Mucosa of rectum (tissue), 2 donors: ENCODE measurements at regions not wholly inside any gene's neighbourhood (a gene's known extent, or its start where the extent isn't known, plus 50 kb on each side); places are given as distances from the start of the nearest gene placed in this dataset.

Experiments used
- H3K27ac ChIP-seq, 2 donors: one replicate each; pipeline ENCODE4 v1.7.0; 2013; ENCODE audit warnings: inconsistent platforms in 2 of 2, low read depth in 2 of 2, low read length in 2 of 2
- H3K27me3 ChIP-seq, 2 donors: one replicate each; pipeline ENCODE4 v1.7.0; 2013; ENCODE audit warnings: low read length in 2 of 2; ENCODE audit not compliant: control insufficient read depth in 2 of 2, insufficient read depth in 2 of 2
- H3K36me3 ChIP-seq, 2 donors: one replicate each; pipeline ENCODE4 v1.7.0; 2013; ENCODE audit warnings: low read length in 2 of 2; ENCODE audit not compliant: control insufficient read depth in 2 of 2, insufficient read depth in 2 of 2
- H3K4me1 ChIP-seq, 2 donors: one replicate each; pipeline ENCODE4 v1.7.0; 2013; ENCODE audit warnings: low read length in 2 of 2, mild to moderate bottlenecking in 1 of 2; ENCODE audit not compliant: control insufficient read depth in 2 of 2, insufficient read depth in 2 of 2
- H3K4me3 ChIP-seq, 2 donors: one replicate each; pipeline ENCODE4 v1.7.0; 2013; ENCODE audit warnings: low read length in 2 of 2
- H3K9ac ChIP-seq, 2 donors: one replicate each; pipeline ENCODE4 v1.7.0; 2013; ENCODE audit warnings: low read length in 2 of 2, low read depth in 1 of 2, mild to moderate bottlenecking in 1 of 2
- H3K9me3 ChIP-seq, 2 donors: one replicate each; pipeline ENCODE4 v1.7.0; 2013; ENCODE audit warnings: low read length in 2 of 2; ENCODE audit not compliant: control insufficient read depth in 2 of 2
- donor health status: healthy.
- donor health status: Normal muscosa, but diverticular disease.

GRCh38 chr3:188940573-188940932, 231.2 kb upstream of the TPRG1 start:
- Histone ChIP-seq H3K4me1 (no peaks in the 10 kb centered on the region), H3K4me3 (no peak overlapping the region), H3K27ac (no peak overlapping the region), H3K27me3 (no peaks in the 10 kb centered on the region), H3K9ac (no peak overlapping the region), H3K36me3 (no peaks in the 10 kb centered on the region), H3K9me3 (no peaks in the 10 kb centered on the region)

DNA sequence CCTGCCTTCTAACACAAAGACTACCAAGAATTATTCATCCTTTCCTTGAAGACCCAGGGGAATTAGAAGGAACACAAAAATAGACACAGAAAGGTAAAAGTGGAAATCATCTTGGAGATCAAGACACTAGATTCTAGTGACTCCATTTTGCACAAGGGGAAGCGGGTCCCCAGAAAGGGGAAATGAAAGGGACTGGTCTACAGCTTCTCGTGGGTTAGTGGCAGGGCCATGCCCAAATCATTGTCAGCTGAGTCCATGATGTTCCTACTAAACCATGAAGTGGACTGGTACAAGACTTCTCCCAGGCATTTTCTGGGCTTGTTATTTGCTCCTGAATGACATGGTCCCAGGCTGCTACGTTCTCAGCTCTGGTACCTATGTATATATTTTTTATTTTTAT, 230.7 kb upstream of the TPRG1 start:
- Histone ChIP-seq H3K36me3 (no peaks in the 10 kb centered on the region), H3K9me3 (no peaks in the 10 kb centered on the region), H3K4me3 (no peak overlapping the region), H3K27me3 (no peaks in the 10 kb centered on the region), H3K4me1 (no peaks in the 10 kb centered on the region), H3K27ac (no peak overlapping the region), H3K9ac (no peak overlapping the region)

- H3K9me3 ChIP-seq, result no peaks in the 10 kb centered on the region
- peaks cover 3% of the 10 kb centered on the region in 2 donors for H3K4me1 ChIP-seq
- H3K27me3 ChIP-seq, result no peaks in the 10 kb centered on the region
- H3K27ac ChIP-seq, result no peak overlapping the region
- no peaks in the 10 kb centered on the region for H3K36me3 ChIP-seq
- no peak overlapping the region for H3K4me3 ChIP-seq
- no peak overlapping the region for H3K9ac ChIP-seq
These were observed 229.6 kb upstream of the TPRG1 start for GRCh38 chr3:188942191-188942590.

DNA sequence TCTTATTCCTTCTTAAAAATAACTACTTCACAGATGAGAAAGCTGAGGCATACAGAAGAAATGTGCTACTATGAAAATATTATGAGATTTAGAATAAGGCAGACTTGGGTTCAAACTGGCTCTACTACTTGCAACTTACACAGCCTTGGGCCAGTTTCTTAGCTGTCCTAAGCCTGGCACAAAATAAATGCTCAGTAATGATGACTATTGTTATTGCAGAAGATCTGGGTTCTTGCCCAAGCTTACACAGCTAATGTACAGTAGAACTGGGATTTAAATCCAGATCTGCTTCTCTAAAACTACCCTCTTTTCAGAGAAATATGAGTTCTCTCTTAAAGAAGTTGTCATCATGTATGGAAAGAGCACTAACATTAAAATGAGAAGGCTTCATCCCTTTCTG, 228.2 kb upstream of the TPRG1 start:
- H3K27ac ChIP-seq, result no peak overlapping the region
- no peaks in the 10 kb centered on the region for H3K27me3 ChIP-seq
- no peak overlapping the region for H3K9ac ChIP-seq
- no peaks in the 10 kb centered on the region for H3K9me3 ChIP-seq
- H3K4me1 ChIP-seq, result peaks cover 10 to 11% of the 10 kb centered on the region in 2 donors
- no peak overlapping the region for H3K4me3 ChIP-seq
- no peaks in the 10 kb centered on the region for H3K36me3 ChIP-seq

- Histone ChIP-seq H3K27ac (no peak overlapping the region), H3K9ac (no peak overlapping the region), H3K4me3 (no peak overlapping the region), H3K36me3 (no peaks in the 10 kb centered on the region), H3K9me3 (no peaks in the 10 kb centered on the region), H3K4me1 (peaks cover 15 to 16% of the 10 kb centered on the region in 2 donors), H3K27me3 (no peaks in the 10 kb centered on the region)
These were observed 227.7 kb upstream of the TPRG1 start for GRCh38 chr3:188944108-188944507.

- Histone ChIP-seq H3K36me3 (no peaks in the 10 kb centered on the region), H3K9me3 (no peaks in the 10 kb centered on the region), H3K4me3 (peak overlapping the region; percentile 60 to 71), H3K27ac (peak overlapping the region; percentile 77 to 83), H3K27me3 (no peaks in the 10 kb centered on the region), H3K4me1 (peaks cover 23 to 26% of the 10 kb centered on the region in 2 donors), H3K9ac (peak overlapping the region; percentile 63)
These were observed 225.2 kb upstream of the TPRG1 start for GRCh38 chr3:188946351-188947240.

- H3K9ac ChIP-seq, result peak overlapping the region; percentile 63 to 67
These were observed 224.1 kb upstream of the TPRG1 start for GRCh38 chr3:188947401-188948280.

GRCh38 chr3:188948281-188948996, 223.3 kb upstream of the TPRG1 start:
- H3K9me3 ChIP-seq, result no peaks in the 10 kb centered on the region
- H3K27ac ChIP-seq, result peak overlapping the region; percentile 83 to 84
- H3K4me3 ChIP-seq, result peak overlapping the region; percentile 8 to 57
- H3K4me1 ChIP-seq, result peaks cover 23 to 26% of the 10 kb centered on the region in 2 donors
- peak overlapping the region; percentile 61 to 67 for H3K9ac ChIP-seq
- no peaks in the 10 kb centered on the region for H3K36me3 ChIP-seq
- H3K27me3 ChIP-seq, result no peaks in the 10 kb centered on the region

More at GRCh38 chr3:188947401-188948280, 224.1 kb upstream of the TPRG1 start:
- Histone ChIP-seq H3K27ac (peak overlapping the region; percentile 83 to 84), H3K36me3 (no peaks in the 10 kb centered on the region), H3K9me3 (no peaks in the 10 kb centered on the region), H3K4me3 (peak overlapping the region; percentile 60 to 71), H3K27me3 (no peaks in the 10 kb centered on the region), H3K4me1 (peaks cover 23 to 26% of the 10 kb centered on the region in 2 donors)

- peak overlapping the region; percentile 83 to 84 for H3K27ac ChIP-seq
- H3K27me3 ChIP-seq, result no peaks in the 10 kb centered on the region
- H3K9me3 ChIP-seq, result no peaks in the 10 kb centered on the region
- no peak overlapping the region for H3K4me3 ChIP-seq
- H3K36me3 ChIP-seq, result no peaks in the 10 kb centered on the region
- peak overlapping the region; percentile 61 to 67 for H3K9ac ChIP-seq
- H3K4me1 ChIP-seq, result peaks cover 23 to 26% of the 10 kb centered on the region in 2 donors
These were observed 222.8 kb upstream of the TPRG1 start for GRCh38 chr3:188948997-188949389.
